GM18870 (cell line): ENCODE measurements at regions not wholly inside any gene's neighbourhood (a gene's known extent, or its start where the extent isn't known, plus 50 kb on each side); places are given as distances from the start of the nearest gene placed in this dataset.
A peak's percentile ranks its signal among the peaks of the same experiment; 100 is the strongest.

Experiments
- ATAC-seq: cut with Tn5 transposase; IDR thresholded peaks from one replicate; pipeline ENCODE4 v1.9.1; 2021; ENCODE audit warnings: moderate library complexity; ENCODE audit not compliant: unreplicated experiment

DNA sequence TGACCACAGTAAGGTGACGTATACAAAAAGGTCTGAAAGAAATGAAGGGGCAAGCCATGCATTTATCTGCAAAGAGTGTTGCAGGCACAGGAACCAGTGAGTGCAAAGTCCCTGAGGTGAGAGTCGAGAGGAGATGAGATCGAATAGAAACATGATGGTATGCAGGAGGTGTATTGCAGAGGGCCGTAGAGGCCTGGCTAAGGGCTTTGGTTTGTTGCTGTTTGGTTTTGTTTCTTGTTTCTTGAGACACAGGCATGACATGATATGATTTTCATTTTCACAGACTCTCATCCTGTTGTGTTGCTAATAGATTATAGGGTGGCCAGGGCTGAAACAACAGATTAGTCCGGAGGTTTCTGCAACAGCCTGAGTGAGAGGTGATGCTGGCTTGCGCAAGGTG lies 80.4 kb downstream of the HSPH1 start:
- no peak for ATAC-seq

DNA sequence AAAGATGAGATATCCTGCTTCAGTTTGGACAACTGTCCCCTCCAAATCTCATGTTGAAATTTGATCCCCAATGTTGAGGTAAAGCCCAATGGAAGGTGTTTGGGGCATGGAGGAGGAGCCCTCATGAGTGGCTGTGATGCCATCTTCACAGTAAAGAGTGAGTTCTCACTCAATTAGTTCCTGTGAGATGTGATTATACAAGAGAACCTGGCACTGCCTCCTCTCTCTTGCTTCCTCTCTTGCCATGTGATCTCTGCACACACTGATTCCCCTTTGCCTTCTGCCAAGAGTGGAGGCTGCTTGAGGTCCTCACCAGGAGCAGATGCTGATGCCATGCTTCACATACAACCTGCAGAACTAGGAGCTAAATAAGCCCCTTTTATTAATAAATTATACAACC lies 86.9 kb downstream of the HSPH1 start:
- no peak for ATAC-seq

DNA sequence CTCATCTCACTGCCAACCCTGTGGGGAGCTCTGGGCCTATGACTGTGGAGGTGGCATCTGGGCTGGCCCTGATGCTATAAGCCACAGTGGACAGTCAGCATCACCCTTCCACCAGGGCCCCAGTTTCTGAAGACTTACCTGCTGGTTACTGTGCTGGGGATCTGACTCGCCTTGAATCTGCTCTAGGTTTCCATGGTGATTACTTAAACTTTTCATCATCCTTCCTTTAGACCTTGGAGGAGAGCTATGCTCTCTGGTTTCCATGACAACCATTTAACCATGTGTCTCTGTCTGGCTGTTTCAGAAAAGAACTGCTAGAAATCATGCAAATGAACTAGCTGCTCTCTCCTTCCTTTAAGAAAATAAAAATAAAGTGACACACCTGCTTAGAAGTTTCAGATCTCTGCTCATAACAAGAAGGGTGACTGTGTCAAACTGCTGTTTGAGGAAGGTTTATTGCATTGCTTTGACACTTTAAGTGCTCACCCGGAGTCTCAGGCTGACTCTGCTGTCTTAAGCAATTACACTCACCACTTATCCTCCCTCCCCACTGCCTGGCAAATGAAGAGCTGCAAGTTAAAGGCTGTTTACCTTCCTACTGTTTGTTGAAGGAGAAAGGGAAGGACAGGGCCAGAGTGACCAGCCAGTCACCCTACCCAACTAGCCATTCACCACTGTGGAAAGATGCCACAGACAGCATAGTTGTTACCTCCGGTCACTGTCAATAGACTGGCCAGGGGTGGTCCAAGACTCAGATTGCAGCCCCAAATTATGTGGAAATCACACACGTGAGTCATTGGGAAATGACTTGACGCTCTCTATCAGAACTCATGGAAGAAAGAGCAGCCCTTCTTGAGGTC lies 87.6 kb downstream of the HSPH1 start:
- peak; percentile 97 for ATAC-seq

DNA sequence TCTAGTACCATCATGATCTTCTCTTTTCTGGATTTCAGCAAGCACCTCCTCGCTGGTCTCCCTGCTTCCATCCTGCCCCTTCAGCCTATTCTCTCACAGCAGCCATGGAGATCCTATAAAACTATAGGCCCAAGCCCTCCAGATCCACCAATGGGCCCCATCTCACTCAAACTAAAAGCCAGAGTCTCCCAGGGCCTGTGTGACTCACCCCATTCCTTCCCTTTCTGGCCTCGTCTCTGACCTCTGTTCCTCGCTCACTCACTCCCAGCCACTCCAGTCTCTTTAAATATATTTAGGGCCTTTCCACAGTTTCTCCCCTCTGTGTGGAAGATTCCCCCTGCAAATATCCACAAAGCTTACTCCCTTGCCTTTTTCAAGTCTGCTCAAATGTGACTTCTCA lies 89.7 kb downstream of the HSPH1 start:
- ATAC-seq, result no peak

DNA sequence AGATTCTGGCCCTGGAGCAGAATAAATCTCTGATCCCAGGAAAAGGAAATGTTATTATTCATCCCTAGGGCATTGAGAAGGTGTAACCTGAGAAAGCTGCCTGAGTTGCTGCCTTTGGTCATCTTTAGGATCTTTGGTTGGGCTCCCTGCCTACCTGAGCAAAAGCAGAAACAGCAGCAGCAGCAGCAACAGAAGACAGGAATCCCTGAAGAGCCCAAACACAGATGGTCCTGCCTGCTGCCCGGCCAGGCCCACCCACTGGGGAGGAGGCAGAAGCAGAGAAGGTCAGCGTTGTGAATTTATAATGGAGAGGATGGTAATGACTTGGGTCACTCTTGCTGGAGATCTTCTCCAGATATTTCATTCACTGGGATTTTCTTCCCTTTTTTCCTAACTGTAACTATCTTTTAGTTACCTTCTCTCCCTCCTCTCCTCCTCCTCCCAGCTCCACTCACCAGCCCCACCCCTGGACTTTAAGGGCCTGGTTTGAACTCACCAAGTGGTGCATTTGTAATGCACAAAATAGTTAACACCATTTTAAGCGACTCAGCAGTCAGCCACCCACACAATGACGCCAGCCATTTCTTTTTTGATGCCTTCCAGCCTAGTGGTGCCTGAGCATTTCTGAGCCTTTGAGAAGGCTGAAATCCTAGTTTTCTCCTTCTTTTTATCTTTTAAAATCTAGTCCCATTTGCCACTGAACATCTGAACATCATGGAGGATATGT lies 91.7 kb downstream of the HSPH1 start:
- no peak for ATAC-seq

DNA sequence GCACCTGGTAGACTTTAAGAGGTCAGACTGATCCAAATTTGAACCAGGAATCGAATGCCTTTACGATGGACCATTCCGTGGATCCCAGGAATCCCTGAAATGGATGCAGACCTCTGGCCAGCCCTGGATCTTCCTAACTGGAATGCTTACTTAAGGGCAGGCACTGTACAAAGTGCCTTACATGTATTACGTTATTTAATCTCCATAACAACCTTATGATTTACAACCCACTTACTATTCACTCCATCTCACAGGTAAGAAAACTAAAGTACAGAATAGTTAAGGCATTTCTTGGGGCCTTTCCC lies 93.6 kb downstream of the HSPH1 start:
- no peak for ATAC-seq

DNA sequence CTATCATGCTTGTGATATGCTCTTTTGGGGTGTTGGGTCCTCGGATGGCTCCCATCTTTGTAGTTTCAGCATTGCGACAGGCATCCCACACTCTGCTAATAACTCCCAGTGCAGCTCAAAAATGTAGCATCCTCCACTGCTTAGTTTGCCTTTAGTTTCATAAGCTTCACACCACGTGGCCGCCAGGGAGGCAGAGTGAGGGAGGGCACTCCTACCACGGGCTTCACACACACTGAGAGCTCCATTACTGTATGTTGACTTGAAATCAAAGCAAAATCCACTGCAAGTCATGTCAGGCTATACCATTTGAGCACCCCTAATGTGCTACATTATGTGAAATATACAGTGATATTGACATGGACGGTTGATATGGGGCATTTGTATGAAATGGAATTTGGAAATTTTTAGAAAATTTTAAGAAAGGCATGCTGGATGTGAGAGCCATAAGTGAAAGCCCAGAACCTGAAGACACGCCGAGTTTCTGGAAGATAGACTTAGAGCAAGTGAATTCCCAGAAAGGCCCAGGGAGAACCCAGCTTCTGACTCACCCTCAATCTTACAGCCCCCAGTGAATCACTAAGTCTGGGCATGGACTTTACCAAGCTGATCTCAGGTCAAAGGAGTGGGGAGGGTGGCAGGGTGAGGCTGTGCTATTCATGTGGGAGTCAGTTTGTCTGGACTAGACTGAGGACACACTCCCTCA lies 94.1 kb downstream of the HSPH1 start:
- ATAC-seq, result no peak

DNA sequence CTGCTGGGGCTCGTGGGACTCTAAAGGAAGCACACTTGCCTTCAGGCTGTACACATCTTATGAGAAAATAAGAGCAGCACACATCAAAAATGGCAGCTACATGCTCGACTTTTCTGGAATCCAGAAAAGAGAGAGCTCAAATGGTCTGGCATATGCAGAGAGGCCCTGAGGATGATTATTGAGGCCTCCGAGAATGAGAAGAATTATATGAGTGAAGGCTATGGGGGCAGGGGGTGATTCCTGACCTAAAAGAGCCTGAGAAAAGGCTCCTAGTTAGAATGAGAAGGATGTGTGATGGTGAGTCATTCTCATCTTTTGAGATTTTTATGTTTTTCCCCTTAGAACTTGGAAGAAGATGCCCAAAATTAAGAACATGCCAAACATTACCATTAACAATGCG lies 97.1 kb downstream of the HSPH1 start:
- no peak for ATAC-seq

DNA sequence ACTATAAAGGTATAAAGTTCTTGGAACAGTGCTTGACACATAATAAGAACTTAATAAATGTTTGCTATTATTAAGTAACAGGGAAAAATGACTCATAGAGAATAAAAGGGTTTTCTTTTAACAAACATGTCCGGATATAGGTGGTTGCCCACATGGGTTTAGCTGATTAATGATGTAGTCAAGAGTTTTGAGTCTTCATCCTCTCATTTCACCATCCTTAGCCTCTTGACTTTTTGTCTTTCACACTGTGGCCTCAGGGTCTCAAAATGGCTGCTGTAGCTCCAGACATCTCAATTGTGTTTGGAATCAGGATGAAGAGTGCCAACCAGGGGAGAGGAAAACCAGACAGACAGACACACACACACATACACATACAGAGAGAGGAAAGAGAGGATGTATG lies 97.9 kb downstream of the HSPH1 start:
- ATAC-seq, result no peak

DNA sequence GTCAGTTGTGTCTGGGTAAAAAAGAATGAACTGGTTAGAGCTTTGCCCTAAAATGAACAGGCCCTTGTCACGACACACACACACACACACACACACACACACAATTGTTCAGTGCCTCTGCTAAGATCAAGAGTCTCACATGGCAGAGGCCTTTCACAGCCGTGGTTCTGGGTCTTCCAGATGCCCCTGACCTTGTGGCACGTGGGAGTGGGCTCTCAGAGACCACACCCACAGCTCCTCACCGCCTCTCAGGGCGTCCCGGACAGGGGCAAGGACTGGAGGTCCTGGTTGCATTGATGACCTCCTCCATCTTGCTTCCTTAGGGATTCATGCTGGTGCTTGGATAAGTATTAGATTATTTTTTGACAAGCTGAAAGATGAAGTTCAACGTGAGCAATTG lies 101.0 kb downstream of the HSPH1 start:
- no peak for ATAC-seq

DNA sequence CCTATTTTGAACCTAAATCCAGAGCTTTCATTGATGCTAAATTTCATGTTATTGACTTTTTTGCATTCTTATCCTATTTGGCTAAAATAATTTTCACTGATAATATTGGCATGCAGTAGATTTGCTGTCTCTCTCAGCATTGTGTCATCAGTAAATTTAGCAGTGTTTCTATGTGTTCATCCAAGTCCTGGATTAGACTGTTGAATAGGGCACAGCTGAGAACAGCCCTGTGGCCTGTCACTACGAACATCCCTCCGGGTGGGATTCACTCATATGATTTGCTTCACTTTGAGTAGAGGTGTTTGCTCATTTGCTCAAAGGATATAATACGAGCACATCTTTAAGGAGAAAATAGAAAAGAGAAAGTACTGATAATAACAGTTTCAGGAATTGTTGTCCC lies 101.5 kb downstream of the HSPH1 start:
- no peak for ATAC-seq

DNA sequence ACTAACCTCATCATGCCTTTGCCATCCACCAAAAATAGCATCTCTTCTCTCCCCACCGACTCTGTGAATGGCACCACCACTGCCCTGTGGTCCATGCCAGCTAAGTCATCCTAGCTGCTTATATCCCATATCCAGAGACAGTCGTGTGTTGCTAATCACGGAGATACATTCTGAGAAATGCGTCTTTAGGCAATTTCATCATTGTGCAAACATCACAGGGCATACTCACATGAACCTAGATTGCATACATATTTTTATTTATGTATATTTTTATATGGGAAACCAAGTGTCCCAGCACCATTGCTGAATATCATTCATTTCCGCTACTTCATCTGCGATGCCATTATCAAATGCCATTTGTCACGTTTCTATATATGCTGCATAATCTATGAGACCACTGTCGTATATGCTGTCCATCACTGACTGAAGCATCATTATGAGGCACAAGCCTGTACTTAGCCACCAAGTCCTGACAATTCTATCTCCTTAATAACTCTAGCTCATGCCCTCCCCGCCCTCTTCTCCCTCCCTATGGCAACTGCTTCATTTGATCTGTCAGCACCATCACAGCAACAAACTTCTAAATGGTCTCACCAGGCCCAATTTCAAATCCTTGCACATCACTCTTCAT lies 104.2 kb downstream of the HSPH1 start:
- ATAC-seq, result no peak

DNA sequence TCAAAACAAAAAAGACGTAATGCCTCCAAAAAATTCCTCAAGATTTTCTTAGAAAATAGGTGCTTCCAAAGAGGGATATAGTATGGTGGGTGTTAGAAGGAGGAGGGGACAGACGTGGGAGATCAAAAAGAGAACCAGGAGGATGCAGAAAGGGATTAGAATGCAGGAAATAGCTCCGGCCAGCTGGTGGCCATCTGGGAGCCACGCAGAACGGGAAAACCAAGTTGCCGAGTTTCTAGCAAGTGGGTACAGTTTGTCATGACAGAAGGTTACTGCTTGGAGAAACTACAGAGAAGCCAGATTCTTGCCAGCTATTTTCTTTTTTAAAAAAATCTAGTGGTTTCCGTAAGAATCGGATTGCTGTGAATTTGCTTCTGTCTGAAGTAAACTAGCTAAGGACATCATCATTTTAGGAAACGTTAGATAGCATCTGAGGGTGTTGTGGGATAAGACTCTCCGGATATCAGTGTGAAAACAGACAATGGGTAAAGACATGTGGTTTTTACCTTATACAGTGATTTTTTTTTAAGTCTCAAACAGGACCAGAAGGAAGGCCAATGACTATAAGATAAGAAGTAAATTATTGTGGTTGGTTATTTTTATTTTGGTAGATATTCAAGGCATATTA lies 104.9 kb downstream of the HSPH1 start:
- ATAC-seq, result no peak

DNA sequence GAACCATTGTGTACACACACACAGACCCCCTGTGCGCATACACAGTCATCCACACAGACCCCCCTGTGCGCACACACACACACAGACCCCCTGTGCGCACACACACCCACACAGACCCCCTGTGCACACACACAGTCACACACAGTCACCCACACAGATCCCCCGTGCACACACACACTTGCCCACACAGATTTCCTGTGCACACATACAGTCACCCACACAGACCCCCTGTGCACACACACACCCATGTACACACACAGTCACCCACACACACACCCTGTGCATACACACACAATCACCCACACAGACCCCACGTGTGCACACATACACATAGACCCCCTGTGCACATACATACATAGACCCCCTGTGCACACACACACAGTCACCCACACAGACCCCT lies 106.1 kb downstream of the HSPH1 start:
- no peak for ATAC-seq

DNA sequence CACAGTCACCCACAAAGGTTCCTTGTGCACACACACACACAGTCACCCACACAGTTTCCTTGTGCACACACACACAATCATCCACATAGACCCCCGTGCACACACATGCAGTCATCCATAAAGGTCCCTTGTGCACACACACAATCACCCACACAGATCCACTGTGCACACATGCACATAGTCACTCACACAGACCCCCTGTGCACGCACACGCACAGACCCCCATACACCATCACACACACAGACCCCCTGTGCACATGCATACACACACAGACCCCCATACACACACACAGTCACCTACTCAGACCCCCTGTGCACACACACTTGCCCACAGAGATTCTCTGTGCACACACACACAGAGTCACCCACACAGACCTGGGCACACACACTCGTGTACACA lies 107.1 kb downstream of the HSPH1 start:
- ATAC-seq, result no peak

DNA sequence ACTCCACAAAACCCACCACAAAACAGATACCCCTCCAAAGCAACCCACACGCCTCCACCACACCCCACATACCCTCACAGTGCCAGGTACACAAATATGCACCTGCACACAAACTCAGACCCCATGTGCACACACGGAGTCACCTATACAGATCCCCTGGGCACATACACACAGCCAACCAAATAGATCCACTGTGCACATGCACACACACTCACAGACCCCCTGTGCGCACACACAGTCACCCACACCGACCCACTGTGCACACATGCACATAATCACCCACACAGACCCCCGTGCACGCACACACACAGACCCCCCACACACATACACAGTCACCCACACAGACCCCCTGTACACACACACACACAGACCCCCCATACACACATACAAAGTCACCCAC lies 107.8 kb downstream of the HSPH1 start:
- no peak for ATAC-seq

DNA sequence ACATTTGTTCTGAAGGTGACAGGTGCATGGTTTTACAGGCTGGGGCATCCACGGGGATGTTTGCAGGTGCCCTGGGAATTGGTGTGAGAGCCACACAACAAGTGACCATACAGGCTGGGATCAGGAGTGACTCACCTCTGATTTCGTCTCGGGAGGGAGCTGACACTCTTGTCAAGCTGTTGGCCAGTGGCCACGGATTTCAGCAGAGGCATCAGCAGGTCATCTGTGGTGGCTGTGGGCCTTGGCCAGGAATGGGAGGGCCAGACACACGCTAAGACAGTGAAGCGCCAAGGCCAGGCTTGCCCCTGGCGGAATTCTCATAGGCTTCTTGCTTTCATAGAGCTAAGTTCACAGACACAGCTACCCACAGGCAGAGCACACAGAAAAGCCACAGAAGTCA lies 108.6 kb downstream of the HSPH1 start:
- ATAC-seq, result no peak

DNA sequence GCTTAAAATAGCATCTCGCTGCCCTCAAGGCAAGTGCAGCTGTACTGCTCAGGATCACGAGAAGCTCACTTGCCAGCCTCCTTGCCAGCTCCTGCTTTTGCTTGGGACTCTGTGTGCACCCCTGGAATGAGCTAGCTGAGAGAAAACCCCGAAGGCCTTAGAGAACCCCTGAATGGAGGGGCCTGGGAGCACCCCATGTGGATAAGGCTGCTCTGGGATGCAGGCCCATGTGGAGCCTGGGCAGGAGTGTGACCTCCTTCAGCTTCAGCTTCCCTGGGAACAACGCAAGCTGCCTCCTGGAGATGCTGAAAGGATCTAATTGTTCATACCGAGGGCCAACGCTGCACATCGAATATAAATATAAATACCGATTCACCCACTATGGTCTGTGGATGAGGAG lies 109.2 kb downstream of the HSPH1 start:
- ATAC-seq, result no peak

DNA sequence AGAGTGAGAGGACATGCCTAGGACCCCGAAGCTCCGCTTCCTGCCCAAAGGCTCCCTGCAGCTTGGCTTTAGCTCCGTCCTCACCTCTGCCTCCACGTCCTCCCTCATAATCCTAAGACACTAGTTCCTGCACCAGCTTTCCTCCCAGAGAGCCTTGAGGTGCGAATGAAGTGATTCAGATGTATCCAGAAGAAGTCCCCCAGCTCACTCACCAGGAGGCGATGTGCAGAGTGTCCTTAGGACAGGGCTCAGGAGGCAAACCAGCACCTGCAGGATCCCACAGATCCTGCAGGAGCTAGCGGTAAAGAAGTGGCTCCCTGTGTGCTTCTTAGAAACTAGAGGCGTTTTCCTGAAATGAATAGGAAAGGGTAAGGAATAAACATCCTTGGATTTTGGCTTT lies 109.7 kb downstream of the HSPH1 start:
- ATAC-seq, result no peak

DNA sequence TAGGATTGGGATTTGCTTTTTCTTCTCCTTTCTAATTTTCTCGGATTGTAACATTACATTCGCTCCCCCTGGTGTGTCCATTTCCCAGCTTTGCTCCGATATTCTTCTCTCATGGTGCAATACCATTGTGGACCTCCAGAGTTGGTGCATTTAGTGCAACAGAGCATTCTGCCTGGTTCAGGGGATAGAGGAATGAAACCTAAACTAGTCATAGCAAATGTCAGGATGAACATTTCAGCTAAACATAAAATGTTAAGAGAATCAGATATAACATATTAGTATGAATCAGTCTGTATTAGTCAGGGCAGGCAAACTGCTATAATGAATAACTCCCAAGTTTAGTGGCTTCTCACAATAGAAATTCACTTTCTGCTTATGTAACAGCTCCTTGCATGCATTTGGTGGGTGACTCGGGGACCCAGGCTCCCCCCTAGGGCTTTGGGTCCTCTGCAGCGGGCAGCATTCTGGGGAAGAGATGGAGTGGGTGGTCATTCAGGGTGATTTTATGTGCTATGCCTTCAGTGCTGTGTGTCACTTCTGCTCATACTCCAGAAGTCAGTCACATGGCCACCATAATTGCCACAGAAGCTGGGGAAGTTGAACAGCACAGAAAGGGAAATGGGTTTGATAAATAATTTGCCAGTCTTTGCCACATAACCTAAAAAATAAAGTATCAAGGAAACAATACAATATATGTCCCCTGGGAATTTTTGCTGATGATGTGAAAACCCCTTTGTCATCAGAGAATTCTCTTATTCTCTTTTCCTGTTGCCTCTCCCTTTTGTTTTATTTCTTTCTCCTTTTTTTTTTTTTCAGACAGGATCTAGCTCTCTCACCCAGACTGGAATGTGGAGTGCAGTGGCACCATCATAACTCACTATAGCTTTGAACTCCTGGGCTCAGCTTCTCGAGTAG lies 111.0 kb downstream of the HSPH1 start:
- ATAC-seq, result no peak
